K562 (cell line): ENCODE measurements at regions not wholly inside any gene's neighbourhood (a gene's known extent, or its start where the extent isn't known, plus 50 kb on each side); places are given as distances from the start of the nearest gene placed in this dataset.

Experiments
- AFF4 ChIP-seq: sonication (generic); formaldehyde crosslinking; IDR thresholded peaks from 2 replicates; pipeline ENCODE4 v1.8.0; 2023; ENCODE audit warnings: mild to moderate bottlenecking, missing genetic modification reagents
- CXXC5 ChIP-seq: fragments of 250-450 bp; sonication (Bioruptor Pico); IDR thresholded peaks from 2 replicates; pipeline ENCODE4 v1.8.0; 2022; ENCODE audit warnings: inconsistent platforms, mild to moderate bottlenecking, moderate library complexity
- E2F4 ChIP-seq: sonication (generic); formaldehyde crosslinking; IDR thresholded peaks from 2 replicates; pipeline ENCODE4 v1.8.0; 2022; ENCODE audit warnings: mild to moderate bottlenecking, low read depth, missing genetic modification reagents
- FOXK2 ChIP-seq, 2 experiments: fragments of 450-650 bp; IDR thresholded peaks in 1 of 2; conservative IDR thresholded peaks in 1 of 2; 2 replicates each; pipeline ENCODE4 v1.6.1; 2016; ENCODE audit warnings: low read depth in 2 of 2, mild to moderate bottlenecking in 1 of 2
- GABPA ChIP-seq: fragments of 200-800 bp; sonication (Bioruptor generic); conservative IDR thresholded peaks from 2 replicates; pipeline ENCODE4 v1.6.1; 2016; ENCODE audit warnings: low read depth, missing genetic modification characterization, missing compliant biosample characterization
- HMGN3 ChIP-seq: IDR thresholded peaks from 2 replicates; pipeline ENCODE4 v1.6.1; 2011; ENCODE audit warnings: borderline replicate concordance, low read depth, mild to moderate bottlenecking, mixed read lengths, low read length; ENCODE audit not compliant: insufficient read length; ENCODE audit errors: extremely low read depth
- IRF2 ChIP-seq: sonication (generic); formaldehyde crosslinking; IDR thresholded peaks from 2 replicates; pipeline ENCODE4 v1.8.1; 2022; ENCODE audit warnings: mild to moderate bottlenecking, missing genetic modification reagents
- LARP7 ChIP-seq: fragments of 450-650 bp; IDR thresholded peaks from 2 replicates; pipeline ENCODE4 v1.6.1; 2016
- MTA3 ChIP-seq: fragments of 450-650 bp; formaldehyde crosslinking; IDR thresholded peaks from 2 replicates; pipeline ENCODE4 v1.6.1; 2017; ENCODE audit warnings: mild to moderate bottlenecking, borderline replicate concordance
- NELFE ChIP-seq: IDR thresholded peaks from 2 replicates; pipeline ENCODE4 v1.6.1; 2011; ENCODE audit warnings: mild to moderate bottlenecking; ENCODE audit not compliant: insufficient read depth, insufficient read length
- POLR2AphosphoS2 ChIP-seq: IDR thresholded peaks from 2 replicates; pipeline ENCODE4 v1.6.1; 2012; ENCODE audit warnings: low read length, improper control_type of control experiment
- POLR3A ChIP-seq: IDR thresholded peaks from 2 replicates; pipeline ENCODE4 v1.6.1; 2011; ENCODE audit warnings: borderline replicate concordance, mild to moderate bottlenecking, moderate library complexity; ENCODE audit not compliant: insufficient read length, insufficient read depth; ENCODE audit errors: extremely low read depth
- RBM15 ChIP-seq: fragments of 200-400 bp; formaldehyde crosslinking; IDR thresholded peaks from 2 replicates; pipeline ENCODE4 v1.6.1; 2018; ENCODE audit warnings: mild to moderate bottlenecking, low read length, moderate library complexity; ENCODE audit not compliant: insufficient read depth
- RBM22 ChIP-seq: fragments of 200-400 bp; formaldehyde crosslinking; IDR thresholded peaks from 2 replicates; pipeline ENCODE4 v1.6.1; 2018; ENCODE audit warnings: low read length, low read depth; ENCODE audit not compliant: poor library complexity, severe bottlenecking
- TARDBP ChIP-seq: fragments of 450-650 bp; IDR thresholded peaks from 2 replicates; pipeline ENCODE4 v1.6.1; 2016
- ZBTB49 ChIP-seq: sonication (generic); formaldehyde crosslinking; IDR thresholded peaks from 2 replicates; pipeline ENCODE4 v1.8.0; 2022; ENCODE audit warnings: missing genetic modification reagents, mild to moderate bottlenecking, borderline replicate concordance
- ZBTB9 ChIP-seq: fragments of 450-650 bp; formaldehyde crosslinking; IDR thresholded peaks from 2 replicates; pipeline ENCODE4 v1.4.0; 2020; ENCODE audit warnings: mild to moderate bottlenecking, moderate library complexity
- ZKSCAN1 ChIP-seq: fragments of 150-350 bp; IDR thresholded peaks from 2 replicates; pipeline ENCODE4 v1.6.1; 2016; ENCODE audit warnings: low read depth, low read length
- ZNF699 ChIP-seq: fragments of 250-450 bp; sonication (Bioruptor Pico); IDR thresholded peaks from 2 replicates; pipeline ENCODE4 v1.8.0; 2021; ENCODE audit warnings: mild to moderate bottlenecking, moderate library complexity; ENCODE audit not compliant: insufficient replicate concordance

- TF ChIP-seq E2F4 (CRISPR knock-in tag) (no peak), ZNF699 (CRISPR knock-in tag) (no peak), TARDBP (peak; percentile 92; the same call in 1 of the 2 replicates), RBM22 (no peak), RBM15 (no peak), NELFE (no peak), AFF4 (CRISPR knock-in tag) (peak; percentile 39; the same call in 1 of the 2 replicates), ZBTB49 (CRISPR knock-in tag) (no peak), ZBTB9 (peak; percentile 97), GABPA (tag) (peak; percentile 29; the same call in 1 of the 2 replicates), POLR3A (no peak), HMGN3 (peak; percentile 25), ZKSCAN1 (no peak), FOXK2 (conservative IDR thresholded peaks at IDR 0.05 in 1 of 2, IDR thresholded peaks at IDR 0.05 in 1 of 2; ENCODE audit: low read depth in 2 of 2) (peak; percentile 71 to 87; a peak in 3 of 4 replicates), IRF2 (CRISPR knock-in tag) (no peak), CXXC5 (CRISPR knock-in tag) (peak; percentile 46), POLR2AphosphoS2 (no peak), LARP7 (no peak), MTA3 (peak; percentile 96)
These were observed 121.6 kb upstream of the FAT1 start (continued) for GRCh38 chr4:186845137-186845842.
